ENCODE measurements at regions not wholly inside any gene's neighbourhood (a gene's known extent, or its start where the extent isn't known, plus 50 kb on each side); places are given as distances from the start of the nearest gene placed in this dataset.

- Histone ChIP-seq H3K4me3 (ENCODE audit: low read length) (no peak overlapping the region), H3K27me3 (ENCODE audit: control insufficient read depth in 2 of 2, insufficient read depth in 2 of 2, low read length in 2 of 2) (no peaks in the 10 kb centered on the region), H3K9me3 (ENCODE audit: control insufficient read depth in 2 of 3, low read length in 3 of 3) (no peaks in the 10 kb centered on the region), H3K27ac (ENCODE audit: low read depth, low read length) (no peak overlapping the region), H3K36me3 (ENCODE audit: control insufficient read depth in 2 of 3, insufficient read depth in 3 of 3, low read length in 3 of 3) (no peaks in the 10 kb centered on the region), H3K4me1 (ENCODE audit: control insufficient read depth in 2 of 2, insufficient read depth in 2 of 2, low read length in 2 of 2) (no peaks in the 10 kb centered on the region)
- DNase-seq, result no peak
- Mint-ChIP-seq H3K9me3 (no peaks in the 10 kb centered on the region), H3K4me1 (no peaks in the 10 kb centered on the region), H3K27me3 (peaks cover 1 to 26% (median 13%) of the 10 kb centered on the region in 5 donors), H3K36me3 (no peaks in the 10 kb centered on the region), H3K4me3 (no peak overlapping the region), H3K27ac (no peak overlapping the region)
- intact Hi-C loops (cut with micrococcal nuclease), result no loop called here
- no peak for ATAC-seq
- CTCF ChIA-PET, result no interaction called here
- POLR2A ChIA-PET, result no interaction called here
Measured at GRCh38 chr2:114259389-114259788, 183.1 kb upstream of the DPP10 start.

- no peak overlapping the region for H3K27ac Mint-ChIP-seq
- intact Hi-C loops (cut with micrococcal nuclease), result no loop called here
- POLR2A ChIA-PET, result no interaction called here
Measured at GRCh38 chr2:114261366-114261765, 181.1 kb upstream of the DPP10 start.

GRCh38 chr2:114265261-114265660, 177.2 kb upstream of the DPP10 start:
- Mint-ChIP-seq H3K9me3 (no peaks in the 10 kb centered on the region), H3K4me3 (no peak overlapping the region), H3K4me1 (no peaks in the 10 kb centered on the region), H3K27ac (no peak overlapping the region), H3K27me3 (peaks cover 1 to 19% (median 11%) of the 10 kb centered on the region in 5 donors), H3K36me3 (no peaks in the 10 kb centered on the region)
- H3K4me1 ChIP-seq (ENCODE audit: control insufficient read depth in 2 of 2, insufficient read depth in 2 of 2, low read length in 2 of 2), result no peaks in the 10 kb centered on the region
- intact Hi-C loops (cut with micrococcal nuclease), result no loop called here
- no peaks in the 10 kb centered on the region for H3K9me3 ChIP-seq (ENCODE audit: control insufficient read depth in 2 of 3, low read length in 3 of 3)
- ATAC-seq (no peak), DNase-seq (no peak)
- no peak overlapping the region for H3K4me3 ChIP-seq (ENCODE audit: low read length)
- POLR2A ChIA-PET, result no interaction called here
- no peaks in the 10 kb centered on the region for H3K36me3 ChIP-seq (ENCODE audit: control insufficient read depth in 2 of 3, insufficient read depth in 3 of 3, low read length in 3 of 3)
- H3K27me3 ChIP-seq (ENCODE audit: control insufficient read depth in 2 of 2, insufficient read depth in 2 of 2, low read length in 2 of 2), result no peaks in the 10 kb centered on the region
- CTCF ChIA-PET, result no interaction called here
- no peak overlapping the region for H3K27ac ChIP-seq (ENCODE audit: low read depth, low read length)

More at GRCh38 chr2:114261366-114261765, 181.1 kb upstream of the DPP10 start:
- Mint-ChIP-seq H3K36me3 (no peaks in the 10 kb centered on the region), H3K9me3 (no peaks in the 10 kb centered on the region), H3K4me3 (no peak overlapping the region), H3K4me1 (no peaks in the 10 kb centered on the region), H3K27me3 (peaks cover 1 to 22% (median 12%) of the 10 kb centered on the region in 5 donors)
- Histone ChIP-seq H3K4me3 (ENCODE audit: low read length) (no peak overlapping the region), H3K36me3 (ENCODE audit: control insufficient read depth in 2 of 3, insufficient read depth in 3 of 3, low read length in 3 of 3) (no peaks in the 10 kb centered on the region), H3K9me3 (ENCODE audit: control insufficient read depth in 2 of 3, low read length in 3 of 3) (no peaks in the 10 kb centered on the region), H3K4me1 (ENCODE audit: control insufficient read depth in 2 of 2, insufficient read depth in 2 of 2, low read length in 2 of 2) (no peaks in the 10 kb centered on the region), H3K27ac (ENCODE audit: low read depth, low read length) (no peak overlapping the region), H3K27me3 (ENCODE audit: control insufficient read depth in 2 of 2, insufficient read depth in 2 of 2, low read length in 2 of 2) (no peaks in the 10 kb centered on the region)
- ATAC-seq (no peak), DNase-seq (no peak)
- CTCF ChIA-PET, result no interaction called here

- H3K36me3 ChIP-seq (ENCODE audit: control insufficient read depth in 2 of 3, insufficient read depth in 3 of 3, low read length in 3 of 3), result no peaks in the 10 kb centered on the region
- Mint-ChIP-seq H3K36me3 (peaks cover 0 to 8% (median 0%) of the 10 kb centered on the region in 5 donors), H3K4me3 (no peak overlapping the region), H3K4me1 (no peaks in the 10 kb centered on the region), H3K9me3 (peaks cover 4 to 39% (median 19%) of the 10 kb centered on the region in 11 donors), H3K27ac (no peak overlapping the region), H3K27me3 (peaks cover 0 to 28% (median 21%) of the 10 kb centered on the region in 5 donors)
- no peaks in the 10 kb centered on the region for H3K9me3 ChIP-seq (ENCODE audit: control insufficient read depth in 2 of 3, low read length in 3 of 3)
- ChIA-PET CTCF (no interaction called here), POLR2A (no interaction called here)
- no peaks in the 10 kb centered on the region for H3K27me3 ChIP-seq (ENCODE audit: control insufficient read depth in 2 of 2, insufficient read depth in 2 of 2, low read length in 2 of 2)
- H3K4me1 ChIP-seq (ENCODE audit: control insufficient read depth in 2 of 2, insufficient read depth in 2 of 2, low read length in 2 of 2), result no peaks in the 10 kb centered on the region
- DNase-seq, result no peak
- intact Hi-C loops (cut with micrococcal nuclease), result no loop called here
- H3K27ac ChIP-seq (ENCODE audit: low read depth, low read length), result no peak overlapping the region
- H3K4me3 ChIP-seq (ENCODE audit: low read length), result no peak overlapping the region
- ATAC-seq, result no peak
Measured at GRCh38 chr2:114274957-114275356, 167.5 kb upstream of the DPP10 start.

GRCh38 chr2:114281188-114281587, 161.3 kb upstream of the DPP10 start:
- Histone ChIP-seq H3K4me3 (ENCODE audit: low read length) (no peak overlapping the region), H3K36me3 (ENCODE audit: control insufficient read depth in 2 of 3, insufficient read depth in 3 of 3, low read length in 3 of 3) (no peaks in the 10 kb centered on the region), H3K4me1 (ENCODE audit: control insufficient read depth in 2 of 2, insufficient read depth in 2 of 2, low read length in 2 of 2) (no peaks in the 10 kb centered on the region), H3K9me3 (ENCODE audit: control insufficient read depth in 2 of 3, low read length in 3 of 3) (no peaks in the 10 kb centered on the region), H3K27ac (ENCODE audit: low read depth, low read length) (no peak overlapping the region), H3K27me3 (ENCODE audit: control insufficient read depth in 2 of 2, insufficient read depth in 2 of 2, low read length in 2 of 2) (peaks cover 0 to 4% of the 10 kb centered on the region in 2 donors)
- ATAC-seq (no peak), DNase-seq (no peak)
- Mint-ChIP-seq H3K4me1 (no peaks in the 10 kb centered on the region), H3K4me3 (no peak overlapping the region), H3K27ac (no peak overlapping the region), H3K27me3 (peaks cover 0 to 55% (median 30%) of the 10 kb centered on the region in 5 donors), H3K36me3 (peaks cover 0 to 5% (median 0%) of the 10 kb centered on the region in 5 donors), H3K9me3 (peaks cover 1 to 11% (median 6%) of the 10 kb centered on the region in 11 donors)
- ChIA-PET POLR2A (no interaction called here), CTCF (no interaction called here)
- intact Hi-C loops (cut with micrococcal nuclease), result no loop called here

- ATAC-seq (no peak), DNase-seq (no peak)
- intact Hi-C loops (cut with micrococcal nuclease), result no loop called here
- POLR2A ChIA-PET, result no interaction called here
- Histone ChIP-seq H3K27ac (ENCODE audit: low read depth, low read length) (no peak overlapping the region), H3K36me3 (ENCODE audit: control insufficient read depth in 2 of 3, insufficient read depth in 3 of 3, low read length in 3 of 3) (no peaks in the 10 kb centered on the region), H3K4me3 (ENCODE audit: low read length) (no peak overlapping the region), H3K27me3 (ENCODE audit: control insufficient read depth in 2 of 2, insufficient read depth in 2 of 2, low read length in 2 of 2) (peaks cover 0 to 4% of the 10 kb centered on the region in 2 donors), H3K9me3 (ENCODE audit: control insufficient read depth in 2 of 3, low read length in 3 of 3) (no peaks in the 10 kb centered on the region), H3K4me1 (ENCODE audit: control insufficient read depth in 2 of 2, insufficient read depth in 2 of 2, low read length in 2 of 2) (no peaks in the 10 kb centered on the region)
- Mint-ChIP-seq H3K4me3 (no peak overlapping the region), H3K4me1 (no peaks in the 10 kb centered on the region), H3K9me3 (peaks cover 0 to 13% (median 6%) of the 10 kb centered on the region in 11 donors), H3K27ac (no peak overlapping the region), H3K36me3 (no peaks in the 10 kb centered on the region), H3K27me3 (peaks cover 0 to 46% (median 36%) of the 10 kb centered on the region in 5 donors)
- CTCF ChIA-PET, result no interaction called here
Measured at GRCh38 chr2:114283774-114284173, 158.7 kb upstream of the DPP10 start.

- H3K9me3 ChIP-seq (ENCODE audit: control insufficient read depth in 2 of 3, low read length in 3 of 3), result no peaks in the 10 kb centered on the region
- H3K27me3 ChIP-seq (ENCODE audit: control insufficient read depth in 2 of 2, insufficient read depth in 2 of 2, low read length in 2 of 2), result peaks cover 0 to 4% of the 10 kb centered on the region in 2 donors
- H3K4me1 ChIP-seq (ENCODE audit: control insufficient read depth in 2 of 2, insufficient read depth in 2 of 2, low read length in 2 of 2), result no peaks in the 10 kb centered on the region
- no peak overlapping the region for H3K4me3 Mint-ChIP-seq
- H3K27ac ChIP-seq (ENCODE audit: low read depth, low read length), result no peak overlapping the region
- DNase-seq (no peak), ATAC-seq (no peak)
- H3K36me3 ChIP-seq (ENCODE audit: control insufficient read depth in 2 of 3, insufficient read depth in 3 of 3, low read length in 3 of 3), result no peaks in the 10 kb centered on the region
- peaks cover 0 to 17% (median 6%) of the 10 kb centered on the region in 11 donors for H3K9me3 Mint-ChIP-seq
- H3K27ac Mint-ChIP-seq, result no peak overlapping the region
- ChIA-PET CTCF (no interaction called here), POLR2A (no interaction called here)
- intact Hi-C loops (cut with micrococcal nuclease), result no loop called here
- H3K4me1 Mint-ChIP-seq, result no peaks in the 10 kb centered on the region
- H3K36me3 Mint-ChIP-seq, result no peaks in the 10 kb centered on the region
- H3K27me3 Mint-ChIP-seq, result peaks cover 0 to 35% (median 29%) of the 10 kb centered on the region in 5 donors
- H3K4me3 ChIP-seq (ENCODE audit: low read length), result no peak overlapping the region
Measured at GRCh38 chr2:114286438-114286837, 156.0 kb upstream of the DPP10 start.
